Left lung (tissue), 4 donors: ENCODE measurements at regions not wholly inside any gene's neighbourhood (a gene's known extent, or its start where the extent isn't known, plus 50 kb on each side); places are given as distances from the start of the nearest gene placed in this dataset.

ENCODE experiments used
- ATAC-seq: fragments of 200-7000 bp; cut with Tn5 transposase; one replicate; pipeline ENCODE4 v1.9.1; 2020; ENCODE audit warnings: moderate library complexity
- DNase-seq, 4 donors: peaks; one replicate each; pipeline ENCODE4 v3.0.0-alpha.2; 2013 to 2020
- H3K27ac ChIP-seq, 2 donors: fragments of 200-600 bp; sonication (generic) in 1 of 2; one replicate each; pipeline versions ENCODE4 v1.5.0 to v1.8.0; 2020 to 2021
- H3K27me3 ChIP-seq, 2 donors: fragments of 200-600 bp; sonication (generic) in 1 of 2; one replicate each; pipeline versions ENCODE4 v1.5.0 to v1.8.0; 2020 to 2021
- H3K36me3 ChIP-seq, 2 donors: fragments of 200-600 bp; sonication (generic) in 1 of 2; one replicate each; pipeline versions ENCODE4 v1.5.0 to v1.8.0; 2020 to 2021
- H3K4me1 ChIP-seq, 2 donors: fragments of 200-600 bp; one replicate each; pipeline ENCODE4 v1.8.0; 2021
- H3K4me3 ChIP-seq, 2 donors: fragments of 200-600 bp; sonication (generic) in 1 of 2; one replicate each; pipeline versions ENCODE4 v1.5.0 to v1.8.0; 2020 to 2021; ENCODE audit warnings: mild to moderate bottlenecking in 1 of 2
- H3K9me3 ChIP-seq, 2 donors: fragments of 200-600 bp; sonication (generic) in 1 of 2; one replicate each; pipeline versions ENCODE4 v1.5.0 to v1.8.0; 2020 to 2021
- intact Hi-C, 2 donors: fragments of 100-400 bp; cut with DNase I; formaldehyde crosslinking; loops; one replicate each; pipeline versions ENCODE4 v1.11.2 to v1.14.2; 2022
- TF ChIP-seq, protein P1 (sequence below), 2 donors: fragments of 200-600 bp; sonication (generic) in 1 of 2; IDR thresholded peaks; one replicate each; pipeline versions ENCODE4 v1.5.0 to v1.8.0; 2021; ENCODE audit warnings: antibody characterized with exemption in 2 of 2
- donor health status: DM: no; HTN: yes; CAD: no.
- donor health status: DM: no; HTN: no; CAD: no.

DNA sequence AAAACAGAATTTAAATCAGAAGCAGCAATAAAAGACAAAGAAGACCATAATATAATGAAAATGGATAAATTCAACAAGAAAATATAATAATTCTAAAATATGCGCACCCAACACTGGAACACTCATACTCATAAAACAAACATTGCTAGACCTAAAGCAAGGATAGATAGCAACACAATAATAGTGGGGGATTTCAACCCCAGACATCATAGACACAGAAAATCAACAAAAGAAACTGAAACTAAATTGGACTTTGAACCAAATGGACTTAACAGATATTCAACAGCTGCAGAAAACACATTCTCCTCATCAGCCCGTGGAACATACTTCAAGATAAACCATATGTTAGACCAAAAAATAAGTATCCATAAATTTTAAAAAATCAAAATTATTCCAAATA is 1552.6 kb downstream of the C4orf33 start:
- no peak for DNase-seq
- Histone ChIP-seq H3K4me1 (no peaks in the 10 kb centered on the region), H3K4me3 (no peak overlapping the region), H3K27me3 (no peaks in the 10 kb centered on the region), H3K9me3 (peaks cover 0 to 4% of the 10 kb centered on the region in 2 donors), H3K36me3 (no peaks in the 10 kb centered on the region), H3K27ac (no peak overlapping the region)
- no peak for ATAC-seq
- intact Hi-C loops: no loop called here
- TF ChIP-seq, protein P1, sequence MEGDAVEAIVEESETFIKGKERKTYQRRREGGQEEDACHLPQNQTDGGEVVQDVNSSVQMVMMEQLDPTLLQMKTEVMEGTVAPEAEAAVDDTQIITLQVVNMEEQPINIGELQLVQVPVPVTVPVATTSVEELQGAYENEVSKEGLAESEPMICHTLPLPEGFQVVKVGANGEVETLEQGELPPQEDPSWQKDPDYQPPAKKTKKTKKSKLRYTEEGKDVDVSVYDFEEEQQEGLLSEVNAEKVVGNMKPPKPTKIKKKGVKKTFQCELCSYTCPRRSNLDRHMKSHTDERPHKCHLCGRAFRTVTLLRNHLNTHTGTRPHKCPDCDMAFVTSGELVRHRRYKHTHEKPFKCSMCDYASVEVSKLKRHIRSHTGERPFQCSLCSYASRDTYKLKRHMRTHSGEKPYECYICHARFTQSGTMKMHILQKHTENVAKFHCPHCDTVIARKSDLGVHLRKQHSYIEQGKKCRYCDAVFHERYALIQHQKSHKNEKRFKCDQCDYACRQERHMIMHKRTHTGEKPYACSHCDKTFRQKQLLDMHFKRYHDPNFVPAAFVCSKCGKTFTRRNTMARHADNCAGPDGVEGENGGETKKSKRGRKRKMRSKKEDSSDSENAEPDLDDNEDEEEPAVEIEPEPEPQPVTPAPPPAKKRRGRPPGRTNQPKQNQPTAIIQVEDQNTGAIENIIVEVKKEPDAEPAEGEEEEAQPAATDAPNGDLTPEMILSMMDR (IDR thresholded peaks at IDR 0.05): no peak

GRCh38 chr4:130653842-130654241 is 1557.9 kb downstream of the C4orf33 start:
- no peaks in the 10 kb centered on the region for H3K4me1 ChIP-seq
- ATAC-seq (no peak), DNase-seq (no peak)
- no peaks in the 10 kb centered on the region for H3K27me3 ChIP-seq
- TF ChIP-seq, protein P1 (IDR thresholded peaks at IDR 0.05): no peak
- peaks cover 0 to 7% of the 10 kb centered on the region in 2 donors for H3K9me3 ChIP-seq
- H3K4me3 ChIP-seq: no peak overlapping the region
- H3K27ac ChIP-seq: no peak overlapping the region
- no peaks in the 10 kb centered on the region for H3K36me3 ChIP-seq
- intact Hi-C loops: no loop called here

- TF ChIP-seq, protein P1 (IDR thresholded peaks at IDR 0.05): no peak
- Histone ChIP-seq H3K4me1 (no peaks in the 10 kb centered on the region), H3K9me3 (peaks cover 0 to 7% of the 10 kb centered on the region in 2 donors), H3K4me3 (no peak overlapping the region), H3K27ac (no peak overlapping the region), H3K36me3 (no peaks in the 10 kb centered on the region), H3K27me3 (no peaks in the 10 kb centered on the region)
- no peak for ATAC-seq
- DNase-seq: no peak
- intact Hi-C loops: no loop called here
These were observed 1563.4 kb downstream of the C4orf33 start for GRCh38 chr4:130659320-130659719.

- TF ChIP-seq, protein P1 (IDR thresholded peaks at IDR 0.05): no peak
- ATAC-seq (no peak), DNase-seq (no peak)
- intact Hi-C loops: no loop called here
- H3K27me3 ChIP-seq: no peaks in the 10 kb centered on the region
- H3K27ac ChIP-seq: no peak overlapping the region
- H3K4me3 ChIP-seq: no peak overlapping the region
- no peaks in the 10 kb centered on the region for H3K36me3 ChIP-seq
- no peaks in the 10 kb centered on the region for H3K9me3 ChIP-seq
- H3K4me1 ChIP-seq: no peaks in the 10 kb centered on the region
These were observed 1572.9 kb downstream of the C4orf33 start for GRCh38 chr4:130668859-130669258.

- intact Hi-C loops: no loop called here
- ATAC-seq: no peak
These were observed 1579.3 kb downstream of the C4orf33 start for GRCh38 chr4:130675266-130675665.

More at GRCh38 chr4:130675266-130675665, 1579.3 kb downstream of the C4orf33 start:
- Histone ChIP-seq H3K27ac (no peak overlapping the region), H3K27me3 (no peaks in the 10 kb centered on the region), H3K4me1 (no peaks in the 10 kb centered on the region), H3K9me3 (no peaks in the 10 kb centered on the region), H3K36me3 (no peaks in the 10 kb centered on the region), H3K4me3 (no peak overlapping the region)
- DNase-seq: no peak
- TF ChIP-seq, protein P1 (IDR thresholded peaks at IDR 0.05): no peak
